Breast epithelium (tissue), 4 donors: ENCODE measurements at regions not wholly inside any gene's neighbourhood (a gene's known extent, or its start where the extent isn't known, plus 50 kb on each side); places are given as distances from the start of the nearest gene placed in this dataset.

Source experiments
- DNase-seq, 2 donors: peaks; one replicate each; pipeline ENCODE4 v3.0.0-alpha.2; 2019; ENCODE audit warnings: low spot score in 2 of 2
- H3K27ac ChIP-seq, 2 donors: fragments of 200-600 bp; sonication (generic) in 1 of 2; one replicate each; pipeline ENCODE4 v1.5.1; 2016 to 2019; ENCODE audit warnings: mild to moderate bottlenecking in 1 of 2
- H3K27me3 ChIP-seq, 2 donors: fragments of 200-600 bp; sonication (generic) in 1 of 2; one replicate each; pipeline versions ENCODE4 v1.5.1 to v1.6.0; 2017 to 2019; ENCODE audit warnings: control low read depth in 1 of 2, mild to moderate bottlenecking in 1 of 2
- H3K36me3 ChIP-seq: fragments of 200-600 bp; one replicate; pipeline ENCODE4 v1.5.1; 2019
- H3K4me1 ChIP-seq, 2 donors: fragments of 200-600 bp; sonication (generic); one replicate each; pipeline ENCODE4 v1.5.1; 2016 to 2019; ENCODE audit warnings: control low read depth in 1 of 2
- H3K4me3 ChIP-seq, 3 donors: fragments of 200-600 bp; sonication (generic); 1 replicate in 2 of 3; 2 replicates in 1 of 3; pipeline ENCODE4 v1.5.1; 2016 to 2019; ENCODE audit warnings: mild to moderate bottlenecking in 3 of 3, moderate library complexity in 2 of 3
- H3K9me3 ChIP-seq, 2 donors: fragments of 200-600 bp; sonication (generic) in 1 of 2; one replicate each; pipeline ENCODE4 v1.5.1; 2016 to 2019; ENCODE audit warnings: control low read depth in 1 of 2
- CTCF ChIP-seq, 3 donors: fragments of 450-650 bp; IDR thresholded peaks; one replicate each; pipeline ENCODE4 v1.5.1; 2016 to 2017; ENCODE audit warnings: antibody characterized with exemption in 3 of 3, mild to moderate bottlenecking in 3 of 3, moderate library complexity in 3 of 3
- POLR2A ChIP-seq: fragments of 450-650 bp; IDR thresholded peaks from one replicate; pipeline ENCODE4 v1.6.1; 2016; ENCODE audit warnings: antibody characterized with exemption, mild to moderate bottlenecking, moderate library complexity
- POLR2AphosphoS5 ChIP-seq, 3 donors: sonication (generic); formaldehyde crosslinking; IDR thresholded peaks; one replicate each; pipeline ENCODE4 v1.6.1; 2017; ENCODE audit warnings: antibody characterized with exemption in 3 of 3
- intact Hi-C: fragments of 100-400 bp; cut with DNase I; formaldehyde crosslinking; loops from one replicate; pipeline ENCODE4 v1.15.1; 2023; ENCODE audit warnings: low total_unique reads

GRCh38 chr2:128374001-128374710, 55.5 kb upstream of the HS6ST1 start:
- no peak for TF ChIP-seq POLR2A
- no peak for TF ChIP-seq CTCF (IDR thresholded peaks at IDR 0.05)
- peak in 1 of 3 donors; percentile 22 for TF ChIP-seq POLR2AphosphoS5 (IDR thresholded peaks at IDR 0.05)
- Histone ChIP-seq H3K4me3 (no peak overlapping the region), H3K27me3 (no peaks in the 10 kb centered on the region), H3K36me3 (no peaks in the 10 kb centered on the region), H3K4me1 (peaks cover 2 to 7% of the 10 kb centered on the region in 2 donors), H3K27ac (peak overlapping the region; percentile 69 to 76), H3K9me3 (no peaks in the 10 kb centered on the region)
- DNase-seq: peak; percentile 41 to 83
- intact Hi-C loops: no loop called here

GRCh38 chr2:128374711-128375413, 56.2 kb upstream of the HS6ST1 start:
- DNase-seq: peak in 1 of 2 donors; percentile 47
- Histone ChIP-seq H3K4me3 (no peak overlapping the region), H3K9me3 (no peaks in the 10 kb centered on the region), H3K27ac (peak overlapping the region; percentile 69 to 76), H3K27me3 (no peaks in the 10 kb centered on the region), H3K36me3 (no peaks in the 10 kb centered on the region), H3K4me1 (peaks cover 4 to 10% of the 10 kb centered on the region in 2 donors)
- intact Hi-C loops: no loop called here
- TF ChIP-seq POLR2A (no peak), CTCF (IDR thresholded peaks at IDR 0.05) (no peak), POLR2AphosphoS5 (IDR thresholded peaks at IDR 0.05) (no peak)

GRCh38 chr2:128375454-128375853, 56.8 kb upstream of the HS6ST1 start:
- Histone ChIP-seq H3K4me3 (no peak overlapping the region), H3K27me3 (no peaks in the 10 kb centered on the region), H3K9me3 (no peaks in the 10 kb centered on the region), H3K4me1 (peaks cover 4 to 10% of the 10 kb centered on the region in 2 donors), H3K36me3 (no peaks in the 10 kb centered on the region), H3K27ac (peak overlapping the region; percentile 69 to 89)
- intact Hi-C loops: no loop called here
- no peak for TF ChIP-seq POLR2AphosphoS5 (IDR thresholded peaks at IDR 0.05)
- no peak for TF ChIP-seq CTCF (IDR thresholded peaks at IDR 0.05)
- TF ChIP-seq POLR2A: no peak
- DNase-seq: peak; percentile 51 to 62

- Histone ChIP-seq H3K27ac (peak overlapping the region; percentile 69 to 89), H3K27me3 (no peaks in the 10 kb centered on the region), H3K4me1 (peaks cover 4 to 10% of the 10 kb centered on the region in 2 donors), H3K36me3 (no peaks in the 10 kb centered on the region), H3K9me3 (no peaks in the 10 kb centered on the region), H3K4me3 (no peak overlapping the region)
- TF ChIP-seq CTCF (IDR thresholded peaks at IDR 0.05) (no peak), POLR2A (no peak), POLR2AphosphoS5 (IDR thresholded peaks at IDR 0.05) (no peak)
- DNase-seq: peak; percentile 15 to 37
- intact Hi-C loops: no loop called here
Measured at GRCh38 chr2:128376241-128377041, 57.8 kb upstream of the HS6ST1 start.
